GM21526 (cell line): ENCODE measurements at regions not wholly inside any gene's neighbourhood (a gene's known extent, or its start where the extent isn't known, plus 50 kb on each side); places are given as distances from the start of the nearest gene placed in this dataset.

Source experiments
- ATAC-seq: cut with Tn5 transposase; IDR thresholded peaks from one replicate; pipeline ENCODE4 v1.9.1; 2021; ENCODE audit warnings: moderate library complexity; ENCODE audit not compliant: unreplicated experiment, low FRiP score

DNA sequence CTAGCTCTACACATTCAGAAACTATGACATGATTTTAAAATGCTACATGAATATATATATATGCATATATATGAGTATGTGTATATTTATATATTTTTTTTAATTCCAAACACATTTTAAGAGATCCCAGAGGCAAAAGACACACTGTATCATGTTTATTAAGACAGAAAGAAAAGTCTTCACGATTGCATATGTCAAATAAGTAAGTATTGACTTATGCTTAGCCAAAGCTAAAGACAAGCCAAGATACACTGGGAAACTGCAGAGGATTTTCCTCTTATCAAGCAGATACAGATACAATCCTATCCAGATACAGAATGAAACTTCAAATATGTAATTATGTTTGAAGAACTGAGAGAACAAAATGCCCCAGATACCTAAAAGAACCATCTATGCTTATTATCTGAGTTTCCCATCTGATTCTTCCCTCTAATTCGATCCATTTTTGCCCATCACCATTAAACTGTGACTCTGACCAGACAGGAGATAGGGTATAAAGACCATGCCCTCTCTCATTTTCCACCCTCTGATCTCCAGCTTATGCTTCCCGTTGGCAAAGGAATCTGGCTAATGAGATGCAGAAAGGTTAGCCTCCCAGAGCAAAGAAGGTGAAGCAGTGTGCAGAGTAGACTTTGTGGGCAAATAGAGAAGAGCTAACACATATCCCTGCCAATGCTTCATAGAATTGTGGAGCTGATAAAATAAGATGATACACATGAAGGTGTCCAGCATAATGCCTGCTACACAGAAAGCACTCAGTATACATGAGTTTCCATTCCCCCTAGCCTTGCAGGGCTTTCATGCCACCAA lies 131.0 kb upstream of the TARS1 start:
- ATAC-seq: no peak

GRCh38 chr5:33310451-33310850 lies 130.3 kb upstream of the TARS1 start:
- no peak for ATAC-seq

- ATAC-seq: no peak
Observed at GRCh38 chr5:33311893-33312292, 128.9 kb upstream of the TARS1 start.

- no peak for ATAC-seq
Observed at GRCh38 chr5:33312571-33313549, 127.9 kb upstream of the TARS1 start.

DNA sequence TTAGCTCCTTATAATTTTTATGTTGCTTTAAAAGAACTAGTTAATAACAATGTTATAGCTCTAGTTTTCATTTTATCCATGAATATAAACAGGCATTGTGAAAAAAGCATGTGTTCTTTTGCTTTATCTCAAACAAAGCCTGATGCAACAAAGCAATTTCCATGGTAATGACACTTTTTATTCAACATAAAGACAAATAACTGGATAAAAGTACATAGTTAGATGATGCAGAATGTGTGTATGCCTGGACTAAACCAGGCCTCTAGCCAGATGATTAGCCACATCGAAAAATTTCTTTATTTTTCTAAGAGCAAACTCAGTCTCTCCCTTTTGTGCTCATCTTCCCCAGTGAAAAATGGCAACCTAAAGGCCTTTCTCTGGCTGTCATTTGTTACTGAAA lies 125.6 kb upstream of the TARS1 start:
- ATAC-seq: no peak

DNA sequence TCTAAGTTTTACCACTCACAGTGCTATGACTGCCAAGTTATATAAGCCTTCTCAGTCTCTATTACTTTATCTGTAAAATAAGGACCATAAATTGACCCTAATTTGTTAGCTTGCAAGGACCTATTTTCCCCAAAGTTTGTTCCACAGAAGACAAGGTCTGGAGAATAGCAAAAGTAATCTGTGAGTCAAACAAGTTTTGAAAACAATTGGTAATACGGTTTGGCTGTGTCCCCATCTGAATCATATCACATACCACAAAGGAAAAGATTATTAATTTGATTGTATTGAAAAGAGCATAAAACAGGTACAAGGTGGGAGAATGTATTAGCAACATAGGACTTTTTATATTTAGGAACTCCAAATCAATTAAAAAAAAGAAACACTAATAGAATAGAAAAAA lies 124.0 kb upstream of the TARS1 start:
- ATAC-seq: no peak

DNA sequence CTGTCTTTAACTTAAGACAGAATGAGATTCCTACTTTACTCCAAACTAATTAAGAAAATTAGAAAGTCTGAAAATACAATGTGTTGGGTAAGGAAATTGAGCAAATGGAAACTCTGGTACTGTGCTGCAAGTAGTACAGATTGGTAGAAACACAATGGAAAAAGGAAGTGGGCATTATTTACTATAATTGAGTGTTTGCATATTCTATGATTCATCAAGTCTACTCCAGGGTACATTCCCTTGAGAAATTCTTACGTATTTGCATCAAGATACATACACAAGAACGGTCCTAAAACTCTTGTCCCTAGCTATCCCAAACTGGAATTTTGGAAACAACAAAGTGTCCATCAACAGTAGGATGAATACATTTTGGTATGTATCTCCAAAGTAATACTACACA lies 123.5 kb upstream of the TARS1 start:
- ATAC-seq: no peak

GRCh38 chr5:33319151-33319550 lies 121.6 kb upstream of the TARS1 start:
- ATAC-seq: no peak

- no peak for ATAC-seq
Observed at GRCh38 chr5:33319841-33320240, 120.9 kb upstream of the TARS1 start.

- no peak for ATAC-seq
Observed at GRCh38 chr5:33321026-33321425, 119.7 kb upstream of the TARS1 start.

DNA sequence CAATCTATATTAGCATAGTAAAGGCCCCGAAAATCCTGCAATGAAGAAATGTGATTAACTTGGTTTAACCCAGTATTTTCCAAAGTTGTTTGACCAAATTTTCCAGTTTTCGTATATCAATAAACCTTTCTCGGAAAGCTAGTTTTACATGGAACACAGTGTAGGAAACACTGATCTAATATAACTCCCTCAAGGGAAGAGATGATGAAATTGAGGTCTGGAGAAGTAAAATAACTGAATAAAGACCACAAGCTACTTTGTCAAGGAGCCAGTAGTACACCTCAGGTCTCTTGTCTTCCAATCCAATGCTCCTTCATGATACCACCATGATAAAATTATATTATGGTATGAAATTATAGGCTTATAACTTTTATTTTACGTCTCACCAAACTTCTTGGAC lies 118.1 kb upstream of the TARS1 start:
- ATAC-seq: no peak

DNA sequence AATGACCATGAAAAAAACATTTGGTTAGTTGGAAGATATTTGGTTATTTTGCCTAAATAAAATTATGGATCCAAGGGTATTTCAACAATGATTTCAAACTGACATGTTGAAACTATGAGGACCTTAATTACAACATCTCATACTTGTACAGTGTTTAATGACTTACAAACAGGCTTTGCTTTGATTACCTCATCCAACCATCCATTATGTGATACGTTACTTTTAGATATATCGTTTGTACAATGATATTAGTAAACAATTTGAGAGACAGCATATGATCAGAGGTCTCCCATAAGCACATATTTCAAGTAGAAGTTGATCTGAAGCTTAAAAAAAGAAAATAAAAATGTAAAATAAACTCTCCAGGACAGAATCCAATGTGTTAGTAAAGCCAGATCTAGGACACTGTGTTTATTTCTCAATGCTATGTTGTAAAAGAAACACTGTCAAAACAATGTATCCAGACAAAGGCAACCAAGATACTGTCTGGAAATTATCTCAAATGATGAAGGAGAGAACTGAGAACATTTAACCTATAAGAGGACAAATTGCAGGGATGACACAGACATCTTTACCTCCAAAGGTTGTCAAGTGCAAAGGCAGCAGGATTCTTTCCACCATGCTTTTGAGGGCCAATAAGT lies 116.0 kb upstream of the TARS1 start:
- no peak for ATAC-seq

- ATAC-seq: no peak
Observed at GRCh38 chr5:33328818-33329217, 111.9 kb upstream of the TARS1 start.

DNA sequence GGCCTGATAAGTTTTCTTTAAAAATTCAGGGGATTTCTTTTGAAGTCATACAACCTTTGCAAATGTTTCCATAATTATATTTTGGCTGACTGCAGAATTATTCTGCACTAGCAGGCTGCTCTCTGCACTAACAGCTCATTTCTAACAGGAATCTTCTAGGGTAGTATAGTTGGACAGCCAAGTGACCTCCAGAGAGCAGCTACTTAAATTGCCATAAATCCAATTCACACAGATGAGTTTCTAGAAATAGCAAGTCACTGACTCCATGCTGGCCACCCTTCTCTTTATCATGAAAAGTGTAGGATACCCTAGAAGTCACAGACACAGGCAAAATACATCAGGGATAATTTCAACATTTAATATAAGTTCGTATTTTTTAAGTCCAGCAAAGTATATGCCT lies 110.9 kb upstream of the TARS1 start:
- no peak for ATAC-seq

- ATAC-seq: no peak
Observed at GRCh38 chr5:33330426-33330825, 110.3 kb upstream of the TARS1 start.

- no peak for ATAC-seq
Observed at GRCh38 chr5:33330992-33331391, 109.8 kb upstream of the TARS1 start.

GRCh38 chr5:33332804-33333203 lies 108.0 kb upstream of the TARS1 start:
- no peak for ATAC-seq

DNA sequence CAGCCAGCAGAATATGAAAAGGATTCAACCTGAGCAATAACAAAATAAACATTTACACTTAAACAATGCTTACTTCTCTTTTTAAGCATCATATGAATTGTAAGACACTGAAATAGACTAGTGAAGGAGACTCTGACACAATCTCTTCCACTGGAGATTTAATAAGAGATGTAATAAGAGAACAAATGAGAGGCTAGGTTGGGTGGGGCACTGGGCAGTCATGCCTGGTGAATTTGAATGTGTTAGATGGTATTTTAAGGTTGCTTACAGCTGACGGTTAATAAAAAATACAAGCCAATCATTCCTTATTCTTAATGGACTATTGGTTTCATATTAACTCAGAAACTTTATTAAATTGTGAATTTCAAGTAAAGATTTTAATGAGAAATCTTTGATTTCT lies 105.9 kb upstream of the TARS1 start:
- ATAC-seq: no peak

GRCh38 chr5:33336891-33337636 lies 103.7 kb upstream of the TARS1 start:
- ATAC-seq: no peak

GRCh38 chr5:33337637-33337992 lies 103.2 kb upstream of the TARS1 start:
- ATAC-seq: no peak
